ENCODE measurements at regions not wholly inside any gene's neighbourhood (a gene's known extent, or its start where the extent isn't known, plus 50 kb on each side); places are given as distances from the start of the nearest gene placed in this dataset.

DNA sequence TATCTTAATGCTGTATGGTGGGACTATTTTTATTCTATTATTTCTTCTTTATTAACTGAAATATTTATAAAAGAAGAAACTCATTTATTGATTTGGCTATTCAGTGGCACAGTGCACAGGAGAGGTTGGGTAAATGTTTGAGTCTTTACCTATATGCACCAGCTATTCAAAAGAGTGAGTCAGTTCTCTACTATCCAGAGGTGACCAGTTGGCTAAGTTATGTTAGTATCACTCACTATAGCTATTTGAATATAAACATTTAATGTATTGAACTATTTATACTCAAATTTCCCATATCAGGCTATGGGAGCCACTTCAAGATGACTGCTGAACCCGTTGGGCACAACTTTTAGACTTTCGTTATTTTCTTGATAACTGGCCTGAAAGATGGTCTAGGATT, 106.1 kb upstream of the VEGFC start:
- intact Hi-C loops (cut with micrococcal nuclease), result no loop called here

DNA sequence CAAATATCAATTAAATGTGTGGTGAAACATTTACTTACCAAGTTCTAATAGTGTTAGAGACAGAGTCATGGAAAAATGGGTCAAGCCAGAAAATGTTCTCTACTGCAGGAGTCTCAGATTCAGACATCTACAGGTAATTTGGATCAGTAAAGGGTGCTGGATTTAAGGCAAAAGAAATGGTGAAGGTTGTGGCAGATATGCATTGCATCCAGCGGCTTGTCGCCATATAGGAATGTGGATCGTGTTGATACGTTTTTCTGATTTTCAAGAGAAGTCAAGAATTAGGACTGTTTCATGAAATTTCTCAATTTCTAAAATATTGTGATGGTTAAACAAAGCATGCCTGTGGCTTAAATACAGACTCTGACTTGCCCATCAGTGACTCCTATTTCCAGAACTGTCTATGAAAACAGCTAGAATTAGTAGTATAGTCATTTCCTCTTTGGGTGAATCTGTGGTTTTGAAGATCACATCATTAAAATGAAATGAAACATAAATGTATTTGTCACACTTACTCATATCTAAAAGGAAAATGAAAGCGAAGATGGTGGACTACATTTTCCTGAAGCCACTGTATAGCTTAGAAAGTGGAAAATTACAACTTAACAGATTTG, 110.1 kb upstream of the VEGFC start:
- intact Hi-C loops (cut with micrococcal nuclease), result loop anchor here (1.0 to 10.0 kb wide), 4 partner anchors 111 to 708 kb away; partner anchors contain the start of genes AGA, NEIL3, SPATA4 and VEGFC

DNA sequence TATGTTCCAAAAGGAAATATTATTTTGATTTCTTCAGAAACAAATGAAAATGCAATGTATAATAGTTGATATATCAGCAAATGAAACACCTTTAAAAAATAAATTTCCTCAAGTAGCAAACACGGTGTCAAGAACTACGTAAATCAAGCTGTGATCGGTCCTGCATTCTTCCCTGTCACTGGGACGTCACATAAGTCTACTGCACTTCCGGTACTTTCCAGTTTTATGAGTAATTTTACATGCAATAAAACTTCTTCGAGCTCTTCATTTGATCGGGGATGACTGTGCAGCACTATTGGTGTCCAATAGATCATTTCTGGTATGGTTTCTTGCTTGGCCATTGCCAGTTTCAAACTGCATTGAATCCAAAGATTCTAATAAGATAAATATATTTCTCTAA, 114.0 kb upstream of the VEGFC start:
- intact Hi-C loops (cut with micrococcal nuclease), result loop anchor here (10.0 kb wide), 1 partner anchor 712 kb away; the partner anchor contains the start of gene SPATA4

DNA sequence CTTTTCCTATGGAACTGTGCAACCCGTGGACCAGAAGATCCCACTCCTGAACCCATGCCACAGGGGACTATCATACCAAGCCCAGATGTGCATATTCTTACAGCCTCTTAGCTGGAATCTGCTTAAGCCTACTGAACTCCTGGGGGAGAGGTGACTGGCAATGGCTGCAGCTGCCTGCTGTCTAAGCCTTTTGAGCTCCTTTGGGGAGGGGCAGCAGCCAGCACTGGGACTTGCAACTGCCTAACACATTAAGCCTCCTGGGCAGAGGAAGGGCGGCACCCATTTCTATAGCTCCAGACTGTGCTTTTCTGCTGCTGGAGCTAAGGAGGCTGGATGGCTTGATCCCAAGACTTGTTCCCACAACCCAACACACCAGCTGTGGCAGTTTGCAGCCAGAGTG, 117.9 kb upstream of the VEGFC start:
- intact Hi-C loops (cut with micrococcal nuclease), result no loop called here

DNA sequence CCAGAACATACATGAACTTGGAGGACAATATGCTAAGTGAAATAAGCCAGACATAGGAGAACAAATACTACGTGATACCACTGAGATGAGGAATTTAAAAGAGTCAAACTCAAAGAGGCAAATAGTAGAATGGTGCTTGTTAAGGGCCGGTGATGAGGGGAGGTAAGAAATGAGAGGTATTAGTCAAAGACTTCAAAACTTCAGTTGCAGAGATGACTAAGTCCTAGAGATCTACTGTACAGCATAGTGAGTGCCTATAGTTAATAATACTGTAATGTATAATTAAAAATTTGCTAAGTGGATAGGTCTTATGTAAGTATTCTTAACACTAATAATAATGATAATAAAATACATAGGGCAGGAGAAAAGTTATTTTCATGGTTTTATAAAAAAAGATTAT, 126.9 kb upstream of the VEGFC start:
- intact Hi-C loops (cut with micrococcal nuclease), result no loop called here

DNA sequence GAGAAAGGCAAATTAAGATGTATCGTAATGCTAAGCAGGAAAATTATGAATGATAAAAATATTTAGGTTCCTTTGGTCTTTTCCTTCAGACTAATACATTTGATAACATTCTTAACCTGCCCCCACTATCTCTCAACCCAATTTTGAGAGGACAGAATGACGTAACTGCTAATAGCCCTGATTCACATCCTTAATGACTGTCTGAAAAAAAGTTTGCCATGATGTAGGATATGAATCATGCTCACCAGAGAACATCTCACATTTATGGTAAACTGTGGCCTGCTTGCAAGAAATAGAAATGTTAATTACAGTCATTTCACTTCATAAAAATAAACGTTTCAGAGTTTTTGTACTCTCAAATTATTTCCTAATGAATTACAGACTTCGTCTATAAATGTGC, 128.0 kb upstream of the VEGFC start:
- intact Hi-C loops (cut with micrococcal nuclease), result no loop called here

DNA sequence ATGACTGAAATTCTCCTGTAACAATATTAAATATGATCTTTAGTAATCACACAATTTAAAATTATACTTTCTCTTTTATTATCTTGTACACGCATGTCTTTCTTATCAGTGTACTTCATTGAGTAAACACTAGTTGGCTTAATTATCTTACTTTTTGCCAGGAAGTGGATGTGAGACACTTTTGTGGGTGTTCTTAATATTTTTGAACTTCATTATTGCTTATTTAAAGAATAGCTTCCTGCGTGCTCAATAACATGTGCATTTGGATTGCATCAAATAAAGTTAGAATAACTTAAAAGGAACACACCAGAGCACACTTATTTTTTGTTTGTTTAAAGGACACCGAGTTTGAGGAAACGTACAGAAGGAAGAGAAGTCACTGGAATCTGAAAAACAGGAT, 128.5 kb upstream of the VEGFC start:
- intact Hi-C loops (cut with micrococcal nuclease), result no loop called here

DNA sequence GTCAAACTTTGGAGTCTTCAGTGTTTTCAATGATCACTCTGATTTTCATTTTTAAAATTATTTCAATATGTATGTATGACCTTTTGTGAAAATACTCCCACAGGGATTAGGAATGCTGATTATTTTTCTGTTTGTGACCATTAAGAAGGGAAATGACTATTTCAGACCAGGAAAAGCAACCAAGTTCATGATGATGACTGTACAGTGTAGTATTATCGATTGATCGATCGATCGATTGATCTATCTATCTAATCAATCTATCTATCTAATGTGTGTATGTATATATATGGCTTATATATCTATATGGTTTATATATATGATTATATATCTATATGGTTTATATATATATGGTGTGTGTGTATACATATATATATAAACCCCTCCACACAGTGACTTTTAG, 131.5 kb upstream of the VEGFC start:
- intact Hi-C loops (cut with micrococcal nuclease), result no loop called here

DNA sequence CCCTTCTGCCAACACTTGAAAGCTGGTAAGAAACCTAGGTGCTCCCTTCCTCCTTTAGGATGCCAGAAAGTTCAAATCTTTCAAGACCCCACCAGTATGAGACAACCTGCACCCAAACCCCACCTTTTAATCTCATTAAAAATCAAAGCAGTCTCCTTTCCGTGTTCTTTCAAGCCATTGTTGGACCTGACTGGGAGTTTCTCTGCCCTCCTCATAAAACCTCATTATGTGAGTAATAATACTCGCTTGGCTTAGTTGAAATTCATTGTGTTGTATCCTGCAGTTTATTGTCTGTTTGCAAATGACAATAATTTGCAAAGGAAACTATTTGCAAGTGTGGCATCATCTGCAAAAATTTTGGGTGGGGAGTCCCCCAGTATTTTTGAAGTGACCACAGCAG, 133.2 kb upstream of the VEGFC start:
- intact Hi-C loops (cut with micrococcal nuclease), result no loop called here

DNA sequence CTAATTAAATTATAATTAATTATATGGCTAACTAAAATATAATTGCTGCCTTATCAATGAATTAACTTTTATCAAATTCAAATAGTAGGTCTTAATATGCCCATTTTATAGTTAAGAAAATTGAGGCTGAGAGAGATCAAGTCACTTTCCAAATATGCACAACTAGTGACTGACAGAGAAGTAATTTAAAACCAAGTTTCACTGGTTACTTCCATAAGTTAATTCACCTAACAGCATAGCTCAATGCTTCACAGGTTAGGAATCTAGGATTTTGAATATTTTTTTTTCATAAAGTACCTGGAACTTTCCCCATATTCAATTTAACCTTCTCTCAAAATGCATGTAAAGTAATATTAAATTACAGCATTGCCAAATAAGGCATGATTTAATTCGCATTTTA, 134.4 kb upstream of the VEGFC start:
- intact Hi-C loops (cut with micrococcal nuclease), result no loop called here

DNA sequence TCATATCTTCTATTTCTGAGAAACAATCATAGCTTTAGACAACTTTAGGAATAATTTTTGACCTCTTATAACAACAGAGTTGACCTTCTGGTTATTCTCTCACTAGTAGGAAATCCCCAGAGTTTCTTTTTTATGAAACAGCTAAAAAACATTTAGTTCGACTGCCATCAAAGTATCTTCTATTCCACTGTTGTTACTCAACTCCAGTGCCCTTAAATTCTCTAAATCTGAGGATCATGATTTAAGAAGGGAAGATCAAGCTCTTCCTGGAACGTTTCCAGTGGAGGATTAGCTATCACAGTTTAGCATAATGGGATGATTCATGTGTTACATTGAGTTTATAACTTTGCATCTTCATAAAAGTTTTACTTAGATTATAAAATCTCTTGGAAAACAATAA, 134.9 kb upstream of the VEGFC start:
- intact Hi-C loops (cut with micrococcal nuclease), result no loop called here

DNA sequence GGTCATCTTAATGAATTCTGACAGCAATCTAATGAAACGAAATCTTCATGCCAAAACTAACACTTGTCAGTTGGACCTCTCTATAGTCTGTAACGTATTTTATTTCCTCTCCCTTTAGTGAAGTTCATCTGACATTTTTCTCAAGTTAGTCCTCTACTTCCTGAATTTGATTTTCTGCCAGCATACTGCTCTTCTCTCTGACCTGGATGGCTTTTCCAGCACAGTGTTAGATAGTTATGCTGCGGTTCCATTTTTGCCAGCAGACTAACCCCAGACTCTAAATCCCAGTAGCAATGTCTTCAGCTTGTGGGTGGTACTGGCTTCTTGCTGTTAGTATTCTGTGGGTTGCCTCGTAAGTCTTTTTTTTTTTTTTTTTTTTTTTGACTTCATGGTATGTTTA, 146.7 kb upstream of the VEGFC start:
- intact Hi-C loops (cut with micrococcal nuclease), result no loop called here

DNA sequence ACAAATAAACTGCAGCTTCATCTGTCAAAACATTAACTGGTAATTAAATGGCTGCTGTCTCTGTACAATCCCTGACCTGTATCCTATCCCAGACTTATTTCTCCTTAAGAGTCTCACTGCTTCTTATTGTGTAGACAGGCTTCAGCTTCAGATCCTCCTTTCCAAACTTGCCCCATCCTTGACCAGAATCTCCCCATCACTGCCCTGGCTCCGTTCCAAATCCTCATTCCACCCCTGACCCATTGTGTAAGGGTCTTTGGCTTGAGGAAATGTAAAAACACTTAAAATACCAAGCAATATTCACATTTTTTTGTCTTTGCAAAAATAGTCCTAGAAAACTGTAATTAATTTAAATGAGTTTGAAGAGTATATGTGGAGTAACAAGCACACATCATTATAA, 152.6 kb upstream of the VEGFC start:
- intact Hi-C loops (cut with micrococcal nuclease), result no loop called here

DNA sequence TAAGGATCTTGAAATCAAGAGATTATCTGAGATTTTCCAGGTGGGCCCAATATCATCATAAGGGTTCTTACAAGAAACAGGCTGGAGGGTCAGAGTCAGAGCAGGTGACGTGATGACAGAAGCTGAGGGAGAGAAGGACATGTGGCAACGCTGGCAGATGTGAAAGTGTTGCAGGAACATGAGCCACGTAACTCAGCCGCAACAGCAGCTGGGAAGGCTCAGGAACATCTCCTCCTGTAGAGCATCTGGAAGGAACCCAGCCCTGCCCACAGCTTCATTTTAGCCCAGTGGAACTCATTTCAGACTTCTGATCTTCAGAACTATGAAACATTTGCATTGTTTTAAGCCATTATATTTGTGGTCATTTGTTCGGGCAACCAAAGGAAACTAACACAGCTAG, 156.3 kb upstream of the VEGFC start:
- intact Hi-C loops (cut with micrococcal nuclease), result no loop called here

DNA sequence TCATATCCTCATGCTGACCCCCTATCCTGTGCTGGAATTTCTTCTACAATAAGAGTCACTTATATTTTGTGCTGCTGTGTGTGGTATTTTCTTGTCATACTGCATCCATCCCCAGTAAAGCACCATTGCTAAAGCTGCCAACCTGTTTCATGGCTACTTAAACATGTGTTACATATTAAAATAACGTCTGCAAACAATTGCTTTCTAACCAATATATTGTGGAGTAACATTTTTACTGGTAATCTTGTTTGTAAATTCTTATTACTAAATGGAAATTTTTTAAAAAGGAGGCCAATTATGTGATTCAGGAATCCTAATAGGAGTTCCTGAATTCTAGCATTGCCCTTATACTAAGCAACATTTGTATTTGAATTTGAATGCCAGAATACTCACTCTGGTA, 160.3 kb upstream of the VEGFC start:
- intact Hi-C loops (cut with micrococcal nuclease), result no loop called here

DNA sequence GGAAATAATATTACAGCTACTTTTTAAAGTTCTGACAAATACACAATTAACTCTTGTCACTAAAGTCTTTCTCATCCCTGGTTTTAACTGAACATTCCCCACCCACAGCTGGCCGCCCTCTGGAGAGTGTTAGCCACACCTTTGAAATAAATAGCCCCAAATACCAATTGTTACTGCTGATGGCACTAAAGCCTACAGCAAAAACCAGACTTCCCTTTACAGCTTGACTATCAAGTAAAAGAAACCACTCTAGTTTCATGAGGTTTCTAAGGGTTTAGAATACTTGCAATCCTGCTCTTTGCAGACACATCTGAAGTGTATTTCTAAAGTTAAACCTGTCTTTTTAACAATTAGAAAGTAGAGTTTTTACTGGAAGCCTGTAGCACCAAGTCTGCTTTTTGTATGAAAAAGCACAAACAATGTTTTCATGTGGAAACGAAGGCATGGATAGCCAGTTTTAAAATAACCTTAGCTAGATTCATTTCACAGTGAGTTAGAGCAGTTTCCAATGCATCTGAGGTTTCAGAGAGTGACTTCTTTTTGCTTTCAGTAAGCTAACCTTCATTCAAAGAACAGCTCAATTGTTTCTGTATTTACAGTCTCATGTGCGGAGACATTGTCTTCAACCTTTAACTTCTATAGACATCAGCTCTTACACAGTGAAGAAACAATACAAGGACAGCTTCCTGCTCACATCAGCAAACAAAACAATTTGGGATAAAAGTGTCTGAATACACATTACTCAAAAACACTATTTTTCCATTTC, 164.8 kb upstream of the VEGFC start:
- intact Hi-C loops (cut with micrococcal nuclease), result no loop called here

DNA sequence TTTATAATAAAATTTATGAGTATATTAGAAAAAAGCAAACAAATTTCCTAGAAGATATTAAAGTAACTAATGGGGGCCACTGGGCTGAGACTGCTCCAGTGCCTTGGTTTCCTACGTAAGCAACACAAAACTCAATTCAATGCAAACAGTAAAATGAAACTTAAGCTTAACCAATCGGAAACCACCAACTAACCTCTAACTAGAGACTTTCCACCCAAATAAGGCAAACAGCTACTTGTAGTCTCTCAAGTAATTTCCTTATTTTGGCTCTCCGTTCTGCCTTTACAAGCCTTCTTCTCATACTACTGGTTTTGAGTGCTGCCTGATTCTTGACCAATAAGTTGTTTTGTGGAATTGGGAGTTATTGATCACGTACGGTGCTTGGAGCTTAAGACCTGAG, 167.3 kb upstream of the VEGFC start:
- intact Hi-C loops (cut with micrococcal nuclease), result no loop called here

DNA sequence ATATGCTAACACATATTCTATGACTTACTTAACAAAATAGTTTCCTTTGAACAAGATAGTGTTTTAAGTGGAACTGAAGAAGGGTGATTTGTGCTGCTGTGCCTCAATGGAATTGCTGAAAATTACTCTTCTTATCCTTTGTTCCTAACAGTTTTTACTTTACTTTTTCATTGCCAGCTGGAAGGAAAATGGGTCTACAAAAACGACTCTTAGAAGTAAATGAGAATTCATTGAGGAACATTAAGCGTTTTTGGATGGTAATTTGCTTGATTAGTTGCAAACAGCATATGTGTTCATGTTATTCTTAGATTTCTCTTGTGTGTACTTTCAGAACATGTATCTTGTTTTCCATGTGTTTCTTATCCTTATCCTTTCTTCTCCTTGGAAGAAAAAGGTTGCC, 170.4 kb upstream of the VEGFC start:
- intact Hi-C loops (cut with micrococcal nuclease), result no loop called here

DNA sequence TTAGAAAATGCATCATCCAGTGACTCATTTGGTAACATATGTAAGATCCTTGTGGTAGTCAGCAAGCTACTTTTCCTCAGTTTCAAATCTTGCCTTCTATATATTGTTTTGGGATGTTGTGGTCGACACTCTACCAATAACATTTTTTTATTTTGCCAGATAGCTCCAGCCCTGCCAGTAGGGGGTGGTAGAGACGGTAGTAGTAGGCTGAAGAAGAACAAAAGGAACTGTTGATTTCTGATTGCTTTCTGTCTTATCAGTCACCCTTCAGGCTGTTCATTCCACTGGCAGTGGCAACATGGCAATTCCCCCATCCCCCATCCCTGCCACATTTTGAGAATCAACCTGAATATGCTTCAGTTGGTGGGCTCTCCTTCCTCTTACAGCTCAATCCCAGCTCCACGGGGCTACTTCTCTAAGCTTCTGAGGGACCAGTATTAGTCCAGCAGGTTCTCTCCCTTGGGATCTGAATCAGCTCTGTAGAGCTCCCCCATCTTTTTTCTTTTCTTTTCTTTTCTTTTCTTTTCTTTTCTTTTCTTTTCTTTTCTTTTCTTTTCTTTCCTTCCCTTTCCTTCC, 171.5 kb upstream of the VEGFC start:
- intact Hi-C loops (cut with micrococcal nuclease), result no loop called here

DNA sequence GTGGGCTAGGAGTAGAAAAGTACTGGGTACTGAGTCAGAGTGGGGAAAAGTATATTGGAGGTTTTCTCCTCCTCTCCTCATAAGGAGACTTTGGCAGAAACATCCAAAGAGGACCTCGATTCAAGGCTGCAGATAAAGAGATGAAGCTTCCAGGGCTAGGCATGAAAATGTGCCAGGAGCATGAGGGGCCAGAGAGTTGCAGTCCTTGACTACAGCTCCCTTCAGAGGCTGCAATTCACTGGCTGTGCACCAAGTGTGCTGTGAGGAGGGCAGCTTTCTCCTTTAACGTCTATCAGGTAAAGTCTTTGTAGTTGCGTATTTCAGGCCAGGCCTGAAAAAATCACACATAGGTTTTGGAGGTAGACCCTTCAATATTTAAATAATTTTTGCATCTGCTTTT, 174.9 kb upstream of the VEGFC start:
- intact Hi-C loops (cut with micrococcal nuclease), result no loop called here

DNA sequence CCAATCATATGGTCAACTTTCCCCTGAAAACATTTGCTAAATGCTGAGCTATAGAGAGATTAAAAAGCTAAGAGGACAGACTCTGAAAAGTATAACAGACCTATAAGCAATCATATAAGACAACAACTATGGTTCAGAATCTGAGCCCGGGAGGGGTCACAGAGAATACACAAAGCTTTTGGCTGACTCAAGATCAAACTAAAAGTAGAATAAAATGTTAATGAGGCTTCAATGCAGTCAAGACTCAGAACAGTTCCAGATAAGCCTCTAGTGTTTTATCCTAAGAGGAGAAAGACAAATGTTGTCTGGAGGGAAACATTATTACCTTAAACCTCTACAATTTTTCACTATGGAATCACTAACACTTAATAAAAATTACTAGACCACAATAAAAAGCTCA, 175.4 kb upstream of the VEGFC start:
- intact Hi-C loops (cut with micrococcal nuclease), result no loop called here

DNA sequence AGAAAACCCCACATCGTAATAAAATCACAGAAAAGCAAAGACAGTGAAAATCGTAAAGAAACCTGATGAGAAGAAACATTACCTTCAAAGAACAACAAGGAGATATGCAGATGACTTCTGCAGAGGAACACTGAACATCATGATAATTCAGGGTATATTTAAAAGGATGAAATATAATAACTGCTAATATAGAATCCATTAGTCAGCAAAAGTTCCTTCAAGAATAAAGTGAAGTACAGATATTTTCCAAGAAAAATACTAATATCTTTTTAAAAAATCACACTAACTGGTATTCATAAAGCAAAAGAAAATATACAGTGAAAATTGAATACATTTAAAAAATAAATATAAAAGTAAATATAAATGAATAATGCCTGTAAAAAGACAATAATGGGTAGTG, 176.3 kb upstream of the VEGFC start:
- intact Hi-C loops (cut with micrococcal nuclease), result no loop called here

DNA sequence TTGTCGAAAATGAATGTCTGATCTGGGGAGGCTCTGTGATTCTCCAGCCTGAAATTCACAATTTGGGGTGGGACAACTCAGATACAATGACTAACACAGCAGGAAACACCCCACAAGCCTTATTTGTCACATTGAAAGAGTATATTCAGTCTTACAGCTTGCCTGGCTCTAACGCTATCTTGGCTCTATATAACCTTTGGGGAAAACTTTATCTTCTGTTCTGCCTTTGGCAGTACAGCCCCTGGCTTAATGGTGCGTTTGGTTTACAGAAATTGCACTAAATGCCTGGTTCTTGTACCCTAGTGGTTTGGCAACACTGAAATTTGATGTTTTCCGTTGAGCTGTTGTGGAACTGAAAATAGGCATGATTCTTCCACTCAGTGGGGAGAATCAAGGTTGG, 178.1 kb upstream of the VEGFC start:
- intact Hi-C loops (cut with micrococcal nuclease), result no loop called here

Measured in T-helper 2 cell treated with Interferon-gamma antibody and Interleukin-4, amounts not matched to agents 100 ng/mL and 5 ng/mL, for 36 hours (primary cell).